MCF 10A (cell line): ENCODE measurements at regions not wholly inside any gene's neighbourhood (a gene's known extent, or its start where the extent isn't known, plus 50 kb on each side); places are given as distances from the start of the nearest gene placed in this dataset.

ENCODE experiments used
- BruUV-seq: library from RNA; stranded (reverse); fragments of 400-500 nt; replicated peaks from 2 replicates; lab custom pipeline; 2021; lab: Mats Ljungman, UMichigan
- CTCF ChIA-PET: fragments of 300-600 bp; sonication (Branson Sonifier 250); formaldehyde crosslinking; extraction: SDS; loops from one replicate; lab custom pipeline; 2021; ENCODE audit warnings: antibody characterized with exemption, inconsistent platforms; lab: Yijun Ruan, JAX
- POLR2A ChIA-PET: fragments of 300-600, 350-650 bp; sonication (Branson Sonifier 250); formaldehyde crosslinking; extraction: SDS; loops from one replicate; lab custom pipeline; 2020; ENCODE audit warnings: antibody characterized with exemption, inconsistent platforms; lab: Yijun Ruan, JAX
- DNase-seq: peaks from one replicate; pipeline ENCODE4 v3.0.0-alpha.2; 2018; ENCODE audit not compliant: unreplicated experiment
- H3K27ac Mint-ChIP-seq: one replicate; pipeline ENCODE4 v1.8.0; 2022; ENCODE audit warnings: mild to moderate bottlenecking, low read depth, mixed read lengths; ENCODE audit not compliant: unreplicated experiment
- H3K27me3 Mint-ChIP-seq: one replicate; pipeline ENCODE4 v1.8.0; 2022; ENCODE audit warnings: mixed read lengths; ENCODE audit not compliant: insufficient read depth, unreplicated experiment
- H3K36me3 Mint-ChIP-seq: one replicate; pipeline ENCODE4 v1.8.0; 2022; ENCODE audit warnings: mild to moderate bottlenecking, moderate library complexity, mixed read lengths; ENCODE audit not compliant: insufficient read depth, unreplicated experiment
- H3K4me1 Mint-ChIP-seq: one replicate; pipeline ENCODE4 v1.8.0; 2022; ENCODE audit warnings: mixed read lengths; ENCODE audit not compliant: insufficient read depth, unreplicated experiment
- H3K4me3 Mint-ChIP-seq: one replicate; pipeline ENCODE4 v1.8.0; 2022; ENCODE audit warnings: mild to moderate bottlenecking, moderate library complexity, mixed read lengths; ENCODE audit not compliant: unreplicated experiment
- H3K9me3 Mint-ChIP-seq: one replicate; pipeline ENCODE4 v1.8.0; 2022; ENCODE audit warnings: mixed read lengths; ENCODE audit not compliant: unreplicated experiment
- CTCF ChIP-seq: fragments of 200-600 bp; IDR thresholded peaks from one replicate; pipeline ENCODE4 v1.8.0; 2022; ENCODE audit warnings: antibody characterized with exemption, mild to moderate bottlenecking; ENCODE audit not compliant: unreplicated experiment
- intact Hi-C: fragments of 100-400 bp; cut with micrococcal nuclease; formaldehyde crosslinking; loops from 2 replicates; pipeline ENCODE4 v1.14.1; 2022

DNA sequence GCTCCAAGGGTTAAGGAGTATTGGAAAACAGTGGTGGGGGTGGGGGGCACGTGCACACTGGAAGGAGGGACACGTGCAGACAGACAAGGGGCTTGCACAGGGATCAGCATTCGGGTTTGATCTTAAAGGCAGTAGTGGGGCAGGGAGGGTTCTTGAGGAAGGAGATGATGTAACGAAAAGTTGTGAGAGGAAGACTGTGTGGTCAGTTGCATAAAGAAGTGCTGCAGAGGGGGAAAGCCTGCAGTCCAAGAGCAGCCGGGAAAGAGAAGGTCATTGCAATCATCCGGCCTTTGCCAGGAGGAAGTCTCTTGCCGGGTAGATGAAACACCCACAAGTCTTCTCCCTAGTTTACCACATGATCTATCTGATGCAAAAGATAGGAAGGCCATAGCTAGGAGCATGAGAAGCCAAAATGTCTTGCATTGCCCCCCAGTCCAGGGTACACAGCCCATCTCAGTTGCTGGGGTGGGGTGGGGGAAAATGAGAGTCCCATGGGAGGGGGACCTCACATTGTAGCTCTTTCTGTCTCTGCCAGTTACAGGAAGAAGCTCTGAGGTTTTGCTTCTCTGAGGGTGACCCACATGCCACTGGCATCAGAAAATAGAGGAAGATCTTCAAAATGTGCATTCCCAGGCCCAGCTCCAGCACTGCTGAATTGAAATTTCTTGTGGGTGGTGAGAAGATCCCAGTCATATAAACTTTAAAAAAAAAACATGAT is 202.5 kb upstream of the RAB4A start:
- BruUV-seq = no TSS peak
- Mint-ChIP-seq H3K4me1 (peaks cover 27% of the 10 kb centered on the region), H3K4me3 (no peak overlapping the region), H3K9me3 (no peaks in the 10 kb centered on the region), H3K27ac (no peak overlapping the region), H3K27me3 (peaks cover 20% of the 10 kb centered on the region), H3K36me3 (no peaks in the 10 kb centered on the region)
- intact Hi-C loops = no loop called here
- POLR2A ChIA-PET = interaction anchor here (0.6 to 1.3 kb wide), 4 partner anchors 9 to 421 kb away, joined by 3 to 5 read pairs (median 4); no protein-coding TSS in a partner anchor
- TF ChIP-seq CTCF = no peak
- peak; percentile 65 for DNase-seq
- CTCF ChIA-PET = interaction anchor here (0.6 to 0.7 kb wide), 2 partner anchors 494 to 857 kb away, joined by 3 read pairs; no protein-coding TSS in a partner anchor

DNA sequence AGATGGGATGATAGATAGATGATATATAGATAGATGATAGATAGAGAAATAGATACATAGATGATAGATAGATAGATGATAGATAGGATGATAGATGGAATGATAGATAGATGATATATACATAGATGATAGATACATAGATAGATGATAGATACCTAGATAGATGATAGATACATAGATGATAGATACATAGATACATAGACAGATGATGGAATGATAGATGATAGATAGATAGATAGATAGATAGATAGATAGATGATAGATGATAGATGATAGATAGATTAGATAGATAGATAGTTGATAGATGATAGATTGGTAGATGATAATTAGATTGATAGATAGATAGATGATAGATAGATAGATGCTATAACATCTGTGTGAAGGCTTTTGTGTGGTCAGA is 201.7 kb upstream of the RAB4A start:
- no peak overlapping the region for H3K4me3 Mint-ChIP-seq
- DNase-seq = no peak
- CTCF ChIA-PET = interaction anchor here (0.6 kb wide), 1 partner anchor 493 kb away, joined by 3 read pairs; no protein-coding TSS in a partner anchor
- POLR2A ChIA-PET = interaction anchor here (0.6 to 1.7 kb wide), 6 partner anchors 22 to 422 kb away, joined by 3 to 11 read pairs (median 4); no protein-coding TSS in a partner anchor
- no peak overlapping the region for H3K27ac Mint-ChIP-seq
- H3K36me3 Mint-ChIP-seq = no peaks in the 10 kb centered on the region
- peaks cover 20% of the 10 kb centered on the region for H3K27me3 Mint-ChIP-seq
- no peaks in the 10 kb centered on the region for H3K9me3 Mint-ChIP-seq
- no TSS peak for BruUV-seq
- intact Hi-C loops = no loop called here
- H3K4me1 Mint-ChIP-seq = peaks cover 26% of the 10 kb centered on the region
- no peak for TF ChIP-seq CTCF

GRCh38 chr1:229070168-229070567 is 200.7 kb upstream of the RAB4A start:
- Mint-ChIP-seq H3K27ac (no peak overlapping the region), H3K9me3 (no peaks in the 10 kb centered on the region), H3K4me1 (peaks cover 23% of the 10 kb centered on the region), H3K36me3 (no peaks in the 10 kb centered on the region), H3K27me3 (peaks cover 20% of the 10 kb centered on the region), H3K4me3 (no peak overlapping the region)
- TF ChIP-seq CTCF = no peak
- no TSS peak for BruUV-seq
- ChIA-PET POLR2A (interaction anchor here (0.6 to 1.9 kb wide), 21 partner anchors 9 to 373 kb away, joined by 3 to 11 read pairs (median 3); no protein-coding TSS in a partner anchor), CTCF (interaction anchor here (0.6 to 1.7 kb wide), 5 partner anchors 83 to 274 kb away, joined by 3 to 6 read pairs (median 3); no protein-coding TSS in a partner anchor)
- peak; percentile 100 for DNase-seq
- intact Hi-C loops = no loop called here

GRCh38 chr1:229073251-229073650 is 197.7 kb upstream of the RAB4A start:
- ChIA-PET CTCF (interaction anchor here (0.6 kb wide), 1 partner anchor 182 kb away, joined by 3 read pairs; no protein-coding TSS in a partner anchor), POLR2A (interaction anchor here (0.9 kb wide), 1 partner anchor 39 kb away, joined by 3 read pairs; no protein-coding TSS in a partner anchor)
- no peak overlapping the region for H3K4me3 Mint-ChIP-seq
- no peak overlapping the region for H3K27ac Mint-ChIP-seq
- H3K4me1 Mint-ChIP-seq = peaks cover 32% of the 10 kb centered on the region
- BruUV-seq = no TSS peak
- intact Hi-C loops = no loop called here
- peaks cover 7% of the 10 kb centered on the region for H3K27me3 Mint-ChIP-seq
- H3K36me3 Mint-ChIP-seq = no peaks in the 10 kb centered on the region
- H3K9me3 Mint-ChIP-seq = no peaks in the 10 kb centered on the region
- TF ChIP-seq CTCF = no peak
- DNase-seq = no peak
